Mesodermal cell (in vitro differentiated cells): ENCODE measurements at regions not wholly inside any gene's neighbourhood (a gene's known extent, or its start where the extent isn't known, plus 50 kb on each side); places are given as distances from the start of the nearest gene placed in this dataset.
"Not testable (repeated sequence)": the region's sequence is repeated elsewhere in the genome, so short reads cannot be mapped to it uniquely, and the experiment has no call there.

Source experiments
- H3K27ac ChIP-seq: 2 replicates; pipeline ENCODE4 v1.7.0; 2013; ENCODE audit warnings: mild to moderate bottlenecking, low read depth, low read length, moderate library complexity; ENCODE audit not compliant: severe bottlenecking
- H3K36me3 ChIP-seq: 2 replicates; pipeline ENCODE4 v1.7.1; 2013; ENCODE audit warnings: mild to moderate bottlenecking, low read length, moderate library complexity; ENCODE audit not compliant: control insufficient read depth, insufficient read depth
- H3K4me1 ChIP-seq: one replicate; pipeline ENCODE4 v1.7.1; 2013; ENCODE audit warnings: mild to moderate bottlenecking, low read length; ENCODE audit not compliant: insufficient read depth, control insufficient read depth, poor library complexity, severe bottlenecking
- H3K4me3 ChIP-seq: 2 replicates; pipeline ENCODE4 v1.7.0; 2013; ENCODE audit warnings: low read length, control low read depth, mild to moderate bottlenecking; ENCODE audit not compliant: insufficient read depth, poor library complexity, severe bottlenecking; ENCODE audit errors: extremely low read depth
- H3K9me3 ChIP-seq: 2 replicates; pipeline ENCODE4 v1.7.1; 2013; ENCODE audit warnings: mild to moderate bottlenecking, low read length, moderate library complexity; ENCODE audit not compliant: control insufficient read depth
- WGBS, 2 experiments: methylation state at CpG; one replicate each; pipeline ENCODE4 v1.1.5; 2013; ENCODE audit warnings: missing lambda C conversion rate in 2 of 2; ENCODE audit not compliant: insufficient coverage in 2 of 2; 5-methylcytosine and 5-hydroxymethylcytosine counted together

DNA sequence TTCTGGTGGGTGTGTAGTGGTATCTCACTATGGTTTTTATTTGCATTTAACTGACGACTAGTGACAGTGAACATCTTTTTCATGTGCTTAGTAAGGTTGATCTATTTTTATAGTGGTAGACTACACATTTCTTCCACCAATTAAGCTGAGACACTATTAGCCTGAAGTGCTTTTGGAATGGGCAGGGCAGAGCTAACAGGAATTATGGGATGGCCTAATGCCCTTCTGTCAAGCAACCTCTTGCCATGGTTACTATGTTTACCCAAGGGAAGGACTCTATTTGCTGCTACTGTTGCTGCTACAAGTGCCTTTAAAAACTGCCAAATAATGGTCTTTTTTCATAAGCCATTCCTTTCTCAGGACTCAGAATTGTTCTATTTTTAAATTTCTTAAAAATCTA, 676.7 kb upstream of the ACTRT1 start:
- Histone ChIP-seq H3K27ac (no peak overlapping the region), H3K4me3 (no peak overlapping the region), H3K9me3 (no peaks in the 10 kb centered on the region), H3K36me3 (no peaks in the 10 kb centered on the region), H3K4me1 (no peaks in the 10 kb centered on the region)
- WGBS, 2 experiments, result no CpG with 5 or more reads among the region's 1 CpG

- Histone ChIP-seq H3K9me3 (no peaks in the 10 kb centered on the region), H3K27ac (no peak overlapping the region)
- no CpG with 5 or more reads among the region's 4 CpGs for WGBS, 2 experiments
Observed at GRCh38 chrX:128717635-128718578, 665.7 kb upstream of the ACTRT1 start.

DNA sequence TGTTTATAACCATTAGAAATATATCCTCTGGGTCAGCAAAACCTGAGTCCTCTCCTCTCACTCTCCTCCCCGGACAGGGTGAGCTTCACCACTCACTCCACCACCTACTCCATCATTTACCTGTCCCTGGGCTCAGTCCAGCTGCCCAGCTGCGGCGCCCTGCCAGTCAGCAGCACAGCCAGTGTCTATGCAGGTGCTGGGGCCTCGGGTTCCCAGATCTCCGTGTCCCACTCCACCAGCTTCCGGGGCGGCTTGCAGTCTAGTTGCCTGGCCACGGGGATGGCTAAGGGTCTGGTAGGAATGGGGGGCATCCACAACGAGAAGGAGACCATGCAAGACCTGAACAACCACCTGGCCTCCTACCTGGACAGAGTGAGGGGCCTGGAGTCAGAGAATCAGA, 662.2 kb upstream of the ACTRT1 start:
- H3K36me3 ChIP-seq, result no peaks in the 10 kb centered on the region
- no peak overlapping the region for H3K4me3 ChIP-seq
- no peaks in the 10 kb centered on the region for H3K4me1 ChIP-seq
- H3K9me3 ChIP-seq, result no peaks in the 10 kb centered on the region
- 88 to 100% methylated on average over 1 to 4 of the region's 9 CpGs for WGBS, 2 experiments
- no peak overlapping the region for H3K27ac ChIP-seq

More at GRCh38 chrX:128717635-128718578, 665.7 kb upstream of the ACTRT1 start:
- no peak overlapping the region for H3K4me3 ChIP-seq
- H3K36me3 ChIP-seq, result no peaks in the 10 kb centered on the region
- H3K4me1 ChIP-seq, result no peaks in the 10 kb centered on the region

DNA sequence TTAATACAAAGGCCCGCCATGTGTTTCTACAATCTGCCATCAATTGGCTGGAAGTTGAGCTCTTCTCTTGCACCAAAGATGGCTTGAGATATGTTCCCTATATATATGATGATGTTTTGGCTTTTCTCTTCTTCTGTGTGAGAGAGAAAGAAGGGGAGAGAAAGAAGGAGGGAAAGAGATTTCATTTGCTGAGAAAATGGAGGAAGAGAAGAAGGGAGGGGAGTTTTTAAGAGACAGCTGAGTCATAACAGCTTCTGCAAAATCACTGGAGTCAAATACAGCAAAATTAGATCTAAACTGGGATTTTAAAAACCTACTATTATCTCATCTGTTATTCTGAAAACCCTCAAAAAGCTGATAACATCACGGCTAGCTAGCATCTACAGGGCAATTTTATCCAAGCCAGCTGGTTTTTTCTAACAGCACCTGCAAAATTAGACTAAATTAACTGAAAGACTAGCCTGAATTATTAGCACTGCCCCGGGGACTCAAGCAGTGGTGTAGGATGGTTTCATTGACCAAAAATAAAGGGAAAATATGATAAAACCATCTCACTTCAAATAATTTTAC, 647.6 kb upstream of the ACTRT1 start:
- Histone ChIP-seq H3K9me3 (no peaks in the 10 kb centered on the region), H3K36me3 (no peaks in the 10 kb centered on the region), H3K4me1 (no peaks in the 10 kb centered on the region), H3K4me3 (no peak overlapping the region), H3K27ac (no peak overlapping the region)
- no CpG with 5 or more reads among the region's 3 CpGs for WGBS, 2 experiments

DNA sequence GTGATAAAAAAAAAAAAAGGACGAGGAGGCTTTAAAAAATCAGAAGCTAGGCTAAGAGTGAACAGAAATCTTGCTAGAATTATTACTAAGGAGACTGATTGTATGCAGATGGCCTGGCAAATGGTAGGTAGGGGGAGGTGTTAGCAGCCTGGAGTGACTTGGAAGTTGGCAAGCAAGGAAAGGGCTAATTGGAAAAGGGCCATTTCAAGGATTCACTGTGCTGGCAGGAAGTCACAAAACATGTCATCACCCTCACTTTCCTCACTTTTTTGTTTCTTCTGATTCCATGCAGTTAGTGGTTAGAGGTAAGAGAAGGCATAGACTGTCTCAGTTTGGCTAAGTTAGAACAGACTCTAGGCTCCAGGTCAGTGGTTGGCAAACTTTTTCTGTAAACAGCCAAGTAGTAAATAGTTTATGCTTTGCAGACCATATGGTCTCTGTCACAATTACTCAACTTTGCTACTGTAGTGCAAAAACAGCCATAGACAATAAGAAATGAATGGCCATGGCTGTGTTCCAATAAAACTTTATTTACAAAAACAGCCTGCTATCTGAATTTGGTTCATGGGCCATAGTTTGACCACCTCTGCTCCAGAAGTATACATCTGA, 646.5 kb upstream of the ACTRT1 start:
- H3K36me3 ChIP-seq, result no peaks in the 10 kb centered on the region
- WGBS, 2 experiments, result no CpG with 5 or more reads among the region's 1 CpG
- H3K27ac ChIP-seq, result no peak overlapping the region
- H3K9me3 ChIP-seq, result no peaks in the 10 kb centered on the region
- H3K4me3 ChIP-seq, result no peak overlapping the region
- H3K4me1 ChIP-seq, result no peaks in the 10 kb centered on the region

DNA sequence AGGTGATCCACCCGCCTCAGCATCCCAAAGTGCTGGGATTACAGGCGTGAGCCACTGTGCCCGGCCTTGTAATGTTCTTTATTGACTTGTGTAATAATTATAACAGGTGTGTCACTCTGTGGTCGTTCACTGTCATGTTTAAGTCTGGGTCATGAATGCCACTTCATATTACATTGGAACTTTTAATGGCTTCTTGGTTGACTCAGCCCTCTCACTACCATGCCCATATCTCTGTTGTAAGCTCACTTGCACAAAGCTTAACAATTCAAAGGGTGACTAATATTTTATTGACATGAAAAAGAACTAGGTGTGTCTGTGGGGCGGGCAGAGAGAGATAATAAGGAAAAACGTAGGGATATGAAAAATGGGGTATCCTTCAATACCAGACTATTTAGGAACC, 639.7 kb upstream of the ACTRT1 start:
- Histone ChIP-seq H3K9me3 (no peaks in the 10 kb centered on the region), H3K4me1 (no peaks in the 10 kb centered on the region), H3K36me3 (no peaks in the 10 kb centered on the region), H3K4me3 (no peak overlapping the region), H3K27ac (no peak overlapping the region)
- no CpG with 5 or more reads among the region's 6 CpGs for WGBS, 2 experiments

DNA sequence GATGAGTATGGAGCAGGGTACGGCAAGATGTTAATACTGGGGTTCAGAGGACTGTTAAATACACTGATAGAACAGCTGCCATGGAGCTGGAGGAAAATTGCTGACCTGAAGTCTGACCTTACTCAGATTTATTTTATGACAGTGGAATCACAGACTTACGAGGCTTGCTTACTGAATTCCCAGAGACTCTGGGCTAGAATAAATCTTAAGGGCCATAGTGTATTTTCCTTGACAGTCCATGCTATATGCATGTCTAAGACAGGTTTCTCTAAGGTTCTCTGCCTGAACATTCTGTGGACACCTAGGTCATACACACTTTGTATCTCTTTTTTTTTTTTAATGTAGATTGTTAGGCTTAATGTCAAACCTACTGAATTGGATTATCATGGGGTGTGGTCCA, 633.2 kb upstream of the ACTRT1 start:
- H3K36me3 ChIP-seq, result no peaks in the 10 kb centered on the region
- H3K9me3 ChIP-seq, result no peaks in the 10 kb centered on the region
- H3K27ac ChIP-seq, result no peak overlapping the region
- no peak overlapping the region for H3K4me3 ChIP-seq
- no peaks in the 10 kb centered on the region for H3K4me1 ChIP-seq
- WGBS, 2 experiments, result 80% methylated on average over 1 of the region's 2 CpGs; no CpG with 5 or more reads in 1 of the 2 experiments

GRCh38 chrX:128676651-128677050, 624.4 kb upstream of the ACTRT1 start:
- H3K4me3 ChIP-seq, result no peak overlapping the region
- no peaks in the 10 kb centered on the region for H3K9me3 ChIP-seq
- H3K4me1 ChIP-seq, result peaks cover 5% of the 10 kb centered on the region
- H3K36me3 ChIP-seq, result no peaks in the 10 kb centered on the region
- WGBS, 2 experiments, result 95 to 100% methylated on average over 1 to 2 of the region's 4 CpGs
- H3K27ac ChIP-seq, result no peak overlapping the region

DNA sequence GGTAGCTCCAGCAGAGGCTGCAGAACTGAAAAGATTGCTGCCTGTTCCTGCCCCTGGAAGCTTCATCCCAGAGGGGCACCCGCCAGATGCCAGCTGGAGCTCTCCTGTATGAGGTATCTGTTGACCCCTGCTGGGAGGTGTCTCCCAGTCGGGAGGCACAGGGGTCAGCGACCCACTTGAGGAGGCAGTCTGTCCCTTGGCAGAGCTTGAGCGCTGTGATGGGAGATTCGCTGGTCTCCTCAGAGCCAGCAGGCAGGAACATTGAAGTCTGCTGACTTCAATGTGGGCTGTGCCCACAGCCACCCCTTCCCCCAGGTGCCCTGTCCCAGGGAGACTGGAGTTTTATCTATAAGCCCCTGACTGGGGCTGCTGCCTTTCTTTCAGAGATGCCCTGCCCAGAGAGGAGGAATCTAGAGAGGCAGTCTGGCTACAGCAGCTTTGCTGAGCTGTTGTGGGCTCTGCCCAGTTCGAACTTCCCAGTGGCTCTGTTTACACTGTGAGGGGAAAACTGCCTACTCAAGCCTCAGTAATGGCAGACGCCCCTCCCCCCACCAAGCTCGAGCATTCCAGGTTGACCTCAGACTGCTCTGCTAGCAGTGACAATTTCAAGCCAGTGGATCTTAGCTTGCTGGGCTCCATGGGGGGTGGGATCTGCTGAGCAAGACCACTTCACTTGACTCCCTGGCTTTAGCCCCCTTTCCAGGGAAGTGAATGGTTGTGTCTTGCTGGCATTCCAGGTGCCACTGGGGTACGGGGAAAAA, 622.3 kb upstream of the ACTRT1 start:
- not testable (repeated sequence) for H3K27ac ChIP-seq, H3K4me1 ChIP-seq, H3K9me3 ChIP-seq, H3K4me3 ChIP-seq, H3K36me3 ChIP-seq
- WGBS, 2 experiments, result 100% methylated on average over 2 of the region's 9 CpGs; no CpG with 5 or more reads in 1 of the 2 experiments

- no peaks in the 10 kb centered on the region for H3K36me3 ChIP-seq
- H3K27ac ChIP-seq, result no peak overlapping the region
- H3K4me3 ChIP-seq, result no peak overlapping the region
- H3K4me1 ChIP-seq, result no peaks in the 10 kb centered on the region
- no CpG with 5 or more reads among the region's 1 CpG for WGBS, 2 experiments
- H3K9me3 ChIP-seq, result no peaks in the 10 kb centered on the region
Observed at GRCh38 chrX:128664211-128664610, 612.0 kb upstream of the ACTRT1 start.
